NCI-H82 (cell line): ENCODE measurements at regions not wholly inside any gene's neighbourhood (a gene's known extent, or its start where the extent isn't known, plus 50 kb on each side); places are given as distances from the start of the nearest gene placed in this dataset.
A peak's percentile ranks its signal among the peaks of the same experiment; 100 is the strongest.
"Not testable (repeated sequence)": the region's sequence is repeated elsewhere in the genome, so short reads cannot be mapped to it uniquely, and the experiment has no call there.

Source experiments
- DNase-seq: peaks from one replicate; lab custom pipeline; 2025; lab: John Stamatoyannopoulos, UW

DNA sequence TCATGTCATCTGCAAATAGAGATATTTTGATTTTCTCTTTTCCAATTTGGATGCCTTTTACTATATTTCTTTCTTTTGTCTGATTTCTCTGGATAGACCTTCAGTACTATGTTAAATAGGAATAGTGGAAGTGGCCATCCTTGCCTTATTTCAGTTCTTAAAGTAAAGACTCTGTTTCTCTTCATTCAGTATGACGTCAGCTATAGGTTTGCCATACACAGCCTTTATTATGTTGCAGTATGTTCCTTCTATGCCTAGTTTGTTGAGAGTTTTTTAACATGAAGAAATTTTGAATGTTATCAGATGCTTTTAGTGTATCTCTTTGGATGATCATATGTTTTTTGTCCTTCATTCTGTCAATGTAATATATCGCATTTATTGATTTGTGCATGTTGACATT is 566.7 kb upstream of the ROBO1 start:
- no peak for DNase-seq

DNA sequence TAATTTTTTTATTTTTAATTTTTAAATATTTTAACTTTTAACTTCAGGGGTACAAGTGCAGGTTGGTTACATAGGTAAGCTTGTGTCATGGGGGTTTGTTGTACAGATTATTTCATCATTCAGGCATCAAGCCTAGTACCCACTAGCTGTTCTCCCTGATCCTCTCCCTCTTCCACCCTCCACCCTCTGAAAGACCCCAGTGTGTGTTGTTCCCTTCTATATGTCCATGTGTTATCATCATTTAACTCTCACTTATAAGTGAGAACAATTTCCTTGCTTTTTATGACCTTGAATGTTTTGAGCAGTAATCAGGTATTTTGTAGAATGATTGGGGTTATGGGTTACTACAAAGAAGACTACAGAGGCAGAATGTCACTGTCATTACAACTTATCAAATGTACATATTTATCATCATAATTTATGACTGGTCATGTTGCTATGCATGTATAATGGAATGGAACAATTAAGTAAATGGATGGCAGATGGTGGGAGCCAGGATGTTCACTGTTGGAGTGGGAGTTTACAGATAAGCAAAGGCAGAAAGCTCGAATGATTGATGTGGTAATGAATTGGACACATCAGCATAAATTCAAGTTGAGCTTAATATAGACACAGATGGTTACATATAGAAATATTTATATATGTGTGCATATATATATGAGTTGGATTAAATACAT is 563.8 kb upstream of the ROBO1 start:
- peak; percentile 87 for DNase-seq

- not testable (repeated sequence) for DNase-seq
Observed at GRCh38 chr3:80314541-80314940, 546.7 kb upstream of the ROBO1 start.

- no peak for DNase-seq
Observed at GRCh38 chr3:80308637-80309036, 540.8 kb upstream of the ROBO1 start.

GRCh38 chr3:80307844-80308243 is 540.0 kb upstream of the ROBO1 start:
- DNase-seq = peak; percentile 53

GRCh38 chr3:80297720-80298119 is 529.9 kb upstream of the ROBO1 start:
- DNase-seq = no peak

GRCh38 chr3:80285388-80285787 is 517.6 kb upstream of the ROBO1 start:
- DNase-seq = no peak

DNA sequence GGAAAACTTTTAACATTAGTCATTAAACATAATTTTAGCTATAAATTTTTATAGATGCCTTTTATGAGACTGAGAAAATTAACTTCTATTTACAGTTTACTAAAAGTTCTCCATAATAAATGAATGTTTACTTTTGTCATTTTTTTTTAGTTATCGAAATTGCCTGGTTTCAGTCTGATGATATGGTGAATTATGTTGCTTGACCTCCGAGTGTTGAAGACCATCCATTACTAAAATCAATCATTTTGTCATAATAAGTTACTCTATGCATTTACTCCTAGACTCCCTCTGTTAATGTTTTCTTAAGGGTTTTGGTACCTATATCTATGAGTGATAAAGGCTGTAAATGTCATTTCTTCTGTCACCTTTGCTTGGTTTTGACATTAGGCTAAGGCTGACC is 516.0 kb upstream of the ROBO1 start:
- no peak for DNase-seq

- DNase-seq = no peak
Observed at GRCh38 chr3:80278056-80278455, 510.3 kb upstream of the ROBO1 start.

GRCh38 chr3:80275120-80275519 is 507.3 kb upstream of the ROBO1 start:
- DNase-seq = no peak

- DNase-seq = no peak
Observed at GRCh38 chr3:80263260-80263659, 495.5 kb upstream of the ROBO1 start.

GRCh38 chr3:80261082-80261481 is 493.3 kb upstream of the ROBO1 start:
- no peak for DNase-seq

DNA sequence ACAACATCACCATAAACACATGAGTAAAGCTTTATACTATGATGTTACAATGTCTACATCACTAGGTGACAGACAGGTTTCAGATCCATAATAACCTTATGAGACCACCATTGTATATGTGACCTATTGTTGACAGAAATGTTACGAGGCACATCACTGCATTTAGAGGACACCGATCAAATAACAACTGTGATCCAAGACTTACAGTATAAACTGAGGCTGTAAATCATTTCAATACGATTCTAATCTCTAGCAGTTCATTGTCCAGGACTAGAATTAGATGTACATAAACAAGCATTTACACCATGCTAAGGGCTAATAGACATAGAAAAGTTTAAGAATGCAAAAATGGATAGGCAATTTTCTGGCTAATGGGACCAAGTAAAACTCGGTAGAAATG is 491.9 kb upstream of the ROBO1 start:
- DNase-seq = no peak

GRCh38 chr3:80252113-80252512 is 484.3 kb upstream of the ROBO1 start:
- no peak for DNase-seq

GRCh38 chr3:80247766-80248165 is 480.0 kb upstream of the ROBO1 start:
- DNase-seq = no peak

DNA sequence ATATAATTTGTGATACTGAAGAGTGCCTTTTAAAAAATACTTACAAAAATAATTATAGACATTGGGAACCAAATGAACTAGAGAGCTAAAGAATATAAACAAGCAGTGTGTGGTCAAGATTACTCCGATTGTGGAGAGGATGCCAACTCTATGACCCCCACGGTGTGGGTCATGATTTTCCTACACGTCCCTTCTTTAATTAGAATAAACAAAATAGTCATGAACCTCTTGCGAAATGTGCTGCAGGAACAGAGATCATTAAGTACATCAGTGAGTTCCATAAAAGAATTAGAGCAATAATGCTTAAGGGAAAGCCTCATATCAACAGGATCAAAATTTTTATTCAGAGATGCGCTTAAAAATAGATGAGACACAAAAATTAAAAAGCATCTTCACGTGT is 476.6 kb upstream of the ROBO1 start:
- no peak for DNase-seq

DNA sequence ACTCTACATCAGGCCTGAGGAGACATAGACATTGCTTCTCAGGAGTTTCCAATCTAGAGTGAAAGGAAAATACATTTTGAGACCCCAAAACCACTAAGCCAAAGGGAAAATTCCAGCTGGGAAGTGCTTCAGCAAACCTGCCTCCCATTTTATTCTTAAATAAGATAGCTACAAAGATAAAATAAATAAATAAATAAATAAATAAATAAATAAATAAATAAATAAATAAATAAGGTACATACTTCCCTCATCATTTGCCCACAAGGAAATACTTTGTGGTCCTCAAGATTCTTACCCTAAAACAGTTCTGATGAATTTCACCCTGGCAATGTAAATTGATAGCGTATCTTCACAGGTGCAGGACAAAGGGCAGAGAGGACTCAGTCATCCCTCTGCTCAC is 474.0 kb upstream of the ROBO1 start:
- no peak for DNase-seq

DNA sequence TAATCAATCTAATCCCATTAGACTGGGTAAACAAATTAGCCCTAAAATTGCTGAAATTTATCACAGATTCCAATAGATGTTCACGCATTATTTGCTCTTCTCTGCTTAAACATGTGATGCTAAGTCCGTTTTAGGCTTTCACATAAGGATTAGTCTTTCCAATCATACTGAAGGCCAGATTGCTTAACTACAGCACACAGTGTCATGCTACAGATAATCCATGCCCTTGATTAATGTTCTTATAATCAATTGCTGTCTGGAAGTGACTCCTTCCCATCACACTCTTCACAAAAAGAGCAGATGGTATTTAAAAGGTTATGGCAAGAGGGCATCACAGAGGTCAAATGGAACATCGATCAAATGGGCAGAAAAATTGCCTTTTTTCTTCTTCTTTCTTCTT is 471.5 kb upstream of the ROBO1 start:
- DNase-seq = peak; percentile 87

DNA sequence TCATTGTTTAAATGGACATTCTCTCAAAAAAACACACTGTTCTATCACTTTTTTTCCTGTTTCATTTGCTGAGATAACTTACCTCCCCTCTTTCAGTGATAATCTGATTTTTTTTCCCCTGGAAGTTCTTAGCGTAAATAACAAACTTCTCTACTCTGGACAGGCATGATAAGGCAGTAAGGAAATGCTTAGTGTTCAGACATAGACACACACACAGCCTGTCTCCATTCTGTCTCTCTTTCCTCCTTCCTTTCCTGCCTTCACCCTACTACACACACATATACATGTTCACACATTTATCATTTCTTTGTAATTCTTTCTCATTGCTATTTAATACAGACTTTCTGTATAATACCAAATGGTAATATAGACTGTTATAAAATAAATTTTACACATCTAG is 470.8 kb upstream of the ROBO1 start:
- DNase-seq = no peak

DNA sequence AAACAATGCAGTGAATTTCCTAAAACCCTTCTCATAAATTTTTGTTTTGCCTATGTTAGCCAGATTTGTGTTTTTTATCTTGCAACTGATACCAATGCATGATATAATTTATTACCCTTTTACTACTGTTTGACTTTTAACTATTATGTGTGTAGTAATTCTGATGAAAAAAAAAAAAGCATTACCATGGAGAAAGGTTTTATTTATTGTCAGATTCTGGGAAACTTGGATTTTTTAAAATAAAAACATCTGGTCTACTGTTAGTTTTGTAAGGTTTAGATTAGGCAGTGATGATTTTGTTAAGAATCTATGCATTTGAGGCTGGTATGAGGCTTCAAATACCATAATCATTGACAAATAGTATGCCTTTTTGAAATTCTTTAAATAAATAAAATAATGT is 470.4 kb upstream of the ROBO1 start:
- DNase-seq = no peak

DNA sequence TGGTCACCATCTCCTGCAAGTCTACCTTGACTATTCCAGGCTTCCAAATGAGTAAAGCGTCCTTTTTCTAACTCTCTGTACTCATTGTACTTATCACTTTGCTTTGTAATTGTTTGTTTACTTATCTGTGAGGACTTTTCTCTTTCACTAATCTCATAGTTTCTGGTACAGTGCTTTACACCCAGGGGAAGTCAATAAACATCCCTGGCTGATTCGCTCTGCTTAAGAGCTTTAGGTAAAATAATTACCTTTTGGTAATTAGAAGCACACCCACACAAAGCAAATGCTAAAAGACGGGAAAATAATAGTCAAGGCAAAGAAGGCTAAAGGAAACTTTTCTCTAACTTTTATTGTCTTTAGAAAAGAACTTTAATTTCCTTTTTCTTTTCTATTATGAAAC is 466.9 kb upstream of the ROBO1 start:
- peak; percentile 41 for DNase-seq

DNA sequence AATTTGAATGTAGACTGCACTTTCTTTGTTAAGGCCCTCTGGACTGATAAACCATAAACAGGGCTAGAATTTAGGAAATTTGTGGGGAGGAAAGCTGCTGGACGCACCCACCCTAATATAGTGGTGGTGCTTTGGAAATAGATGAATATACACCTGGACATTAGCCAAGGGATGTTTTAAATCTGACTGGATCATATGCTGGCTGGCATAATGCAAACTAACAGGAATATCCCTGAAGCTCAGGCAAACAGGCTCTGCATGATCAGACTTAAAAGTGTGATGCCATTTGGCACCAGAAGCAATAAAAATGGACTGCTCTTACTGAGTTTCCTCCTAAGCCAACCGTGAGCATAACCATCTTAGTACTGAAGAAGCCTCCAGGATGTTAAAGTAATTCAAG is 465.8 kb upstream of the ROBO1 start:
- peak; percentile 2 for DNase-seq

GRCh38 chr3:80232760-80233159 is 465.0 kb upstream of the ROBO1 start:
- DNase-seq = peak; percentile 4

DNA sequence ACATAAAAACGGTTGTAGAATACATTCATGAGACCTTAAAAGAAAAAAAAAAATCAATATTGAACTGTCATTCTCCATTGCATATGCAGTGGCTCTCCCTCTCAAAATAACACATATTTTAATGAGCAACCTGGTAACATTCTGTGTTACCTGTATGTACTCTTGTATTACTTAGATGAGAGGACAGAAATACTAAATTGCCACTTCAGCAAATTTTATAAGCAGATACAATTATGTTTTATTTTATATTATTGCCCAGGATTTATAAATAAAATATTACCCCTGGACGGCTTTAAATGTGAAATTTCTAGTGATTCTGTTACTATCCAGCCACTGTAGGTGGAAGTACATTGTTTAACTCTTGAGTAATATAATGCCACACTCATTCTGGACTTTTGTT is 463.2 kb upstream of the ROBO1 start:
- no peak for DNase-seq

- no peak for DNase-seq
Observed at GRCh38 chr3:80227216-80227615, 459.4 kb upstream of the ROBO1 start.
